Activated CD8-positive, alpha-beta memory T cell treated with anti-CD3 and anti-CD28 coated beads, Interleukin-2, amount 10 ng/mL, durations not matched to agents 7 days and 5 days (primary cell): ENCODE measurements at regions not wholly inside any gene's neighbourhood (a gene's known extent, or its start where the extent isn't known, plus 50 kb on each side); places are given as distances from the start of the nearest gene placed in this dataset.

ENCODE experiments used
- ATAC-seq: fragments of 150-1000 bp; cut with Tn5 transposase; one replicate; pipeline ENCODE4 v1.10.0; 2021; ENCODE audit warnings: moderate library complexity
- CTCF ChIA-PET: fragments of 350-600 bp; sonication (Branson Sonifier 250); formaldehyde crosslinking; loops from one replicate; lab custom pipeline; 2021; ENCODE audit warnings: antibody characterized with exemption; lab: Charles Lee
- DNase-seq: peaks from one replicate; pipeline ENCODE4 v3.0.0-alpha.2; 2020
- H3K27ac Mint-ChIP-seq: one replicate; pipeline ENCODE4 v1.8.0; 2021; ENCODE audit warnings: mild to moderate bottlenecking, mixed read lengths
- H3K27me3 Mint-ChIP-seq: one replicate; pipeline ENCODE4 v1.8.0; 2021; ENCODE audit warnings: mixed read lengths
- H3K36me3 Mint-ChIP-seq: one replicate; pipeline ENCODE4 v1.8.0; 2021; ENCODE audit warnings: mild to moderate bottlenecking, mixed read lengths
- H3K4me1 Mint-ChIP-seq: one replicate; pipeline ENCODE4 v1.8.0; 2021; ENCODE audit warnings: mixed read lengths
- H3K4me3 Mint-ChIP-seq: one replicate; pipeline ENCODE4 v1.8.0; 2021; ENCODE audit warnings: mild to moderate bottlenecking, moderate library complexity, mixed read lengths
- H3K9me3 Mint-ChIP-seq: one replicate; pipeline ENCODE4 v1.8.0; 2022; ENCODE audit warnings: low read depth, mixed read lengths

DNA sequence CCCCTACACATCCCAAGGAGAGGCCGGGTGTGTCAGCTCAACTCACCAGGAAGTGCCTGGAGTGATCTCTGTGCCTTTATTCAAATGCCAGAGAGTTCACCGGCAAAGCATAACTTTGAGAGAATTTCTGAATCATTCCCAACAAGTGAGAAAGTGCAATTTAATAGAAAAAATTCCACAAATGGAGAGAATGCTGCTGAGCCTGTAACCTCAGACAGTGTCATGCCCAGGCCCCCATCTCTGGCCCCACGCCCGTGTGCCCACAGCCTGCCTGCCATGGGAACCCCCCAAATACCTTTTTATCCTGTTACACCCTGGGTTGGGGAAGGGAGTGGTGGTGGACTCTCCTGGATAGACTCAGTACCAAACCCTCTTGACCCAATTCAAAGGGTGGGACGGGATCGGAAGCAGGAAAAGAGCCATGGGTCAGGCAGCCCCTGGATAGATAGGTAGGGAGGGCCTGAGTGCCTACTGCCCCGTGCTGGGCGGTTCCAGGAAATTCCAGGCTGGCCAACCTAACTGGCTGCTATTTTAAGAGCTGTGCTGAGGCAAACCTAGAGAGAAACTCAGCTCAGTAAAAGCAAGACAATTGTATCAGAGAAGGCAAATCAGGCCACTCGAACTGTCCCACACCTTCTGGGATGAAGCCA is 179.0 kb upstream of the FOXA2 start:
- no peak for ATAC-seq
- Mint-ChIP-seq H3K36me3 (no peaks in the 10 kb centered on the region), H3K27ac (no peak overlapping the region), H3K27me3 (no peaks in the 10 kb centered on the region), H3K4me3 (no peak overlapping the region), H3K9me3 (peaks cover 7% of the 10 kb centered on the region), H3K4me1 (no peaks in the 10 kb centered on the region)
- CTCF ChIA-PET: no interaction called here
- DNase-seq: no peak

DNA sequence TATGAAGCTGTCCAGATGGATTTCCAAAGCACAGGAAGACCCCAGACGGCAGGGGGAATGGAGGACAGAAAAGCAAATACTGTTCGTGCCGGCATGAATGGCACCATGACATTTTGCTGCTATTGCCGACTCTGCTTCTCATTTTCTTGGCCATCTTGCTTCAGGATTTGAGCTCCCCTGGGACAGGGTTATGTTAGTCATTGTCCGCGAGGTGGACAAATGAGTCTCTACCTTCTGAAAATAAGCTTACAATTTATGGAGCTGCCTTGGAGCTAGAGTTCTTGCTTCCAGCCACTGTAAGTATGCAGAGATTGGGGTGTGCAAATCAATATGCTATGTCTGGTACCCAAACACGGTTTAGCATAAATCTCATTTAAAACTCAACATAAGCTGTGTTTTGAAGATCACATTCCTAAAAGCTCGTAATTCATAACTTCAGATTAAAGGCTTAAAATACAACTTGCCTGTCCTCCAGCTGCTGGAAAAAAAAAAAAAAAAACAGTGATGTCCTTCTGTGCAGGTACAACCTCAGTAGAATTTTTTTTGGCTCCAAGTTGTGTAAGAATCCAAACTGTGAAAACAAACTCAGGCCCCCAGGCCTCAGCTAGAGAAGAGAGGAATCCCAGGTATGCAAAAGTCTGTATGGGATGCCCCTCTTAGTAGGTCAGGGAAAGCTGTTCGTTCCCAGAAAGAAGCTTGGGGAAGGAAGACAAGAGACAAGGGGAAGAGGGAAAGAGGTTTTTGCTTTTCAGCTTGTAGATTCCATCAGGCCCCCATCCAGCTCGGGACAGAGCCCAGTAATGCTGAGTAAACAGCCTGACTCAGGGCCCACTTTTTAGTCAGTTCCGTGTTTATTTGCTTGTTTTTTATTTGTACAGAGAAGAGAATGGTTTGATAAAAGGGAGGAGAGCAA is 184.2 kb upstream of the FOXA2 start:
- H3K27ac Mint-ChIP-seq: no peak overlapping the region
- no peak for ATAC-seq
- CTCF ChIA-PET: no interaction called here
- no peaks in the 10 kb centered on the region for H3K27me3 Mint-ChIP-seq
- H3K9me3 Mint-ChIP-seq: no peaks in the 10 kb centered on the region
- H3K36me3 Mint-ChIP-seq: no peaks in the 10 kb centered on the region
- no peak for DNase-seq
- no peak overlapping the region for H3K4me3 Mint-ChIP-seq
- no peaks in the 10 kb centered on the region for H3K4me1 Mint-ChIP-seq

DNA sequence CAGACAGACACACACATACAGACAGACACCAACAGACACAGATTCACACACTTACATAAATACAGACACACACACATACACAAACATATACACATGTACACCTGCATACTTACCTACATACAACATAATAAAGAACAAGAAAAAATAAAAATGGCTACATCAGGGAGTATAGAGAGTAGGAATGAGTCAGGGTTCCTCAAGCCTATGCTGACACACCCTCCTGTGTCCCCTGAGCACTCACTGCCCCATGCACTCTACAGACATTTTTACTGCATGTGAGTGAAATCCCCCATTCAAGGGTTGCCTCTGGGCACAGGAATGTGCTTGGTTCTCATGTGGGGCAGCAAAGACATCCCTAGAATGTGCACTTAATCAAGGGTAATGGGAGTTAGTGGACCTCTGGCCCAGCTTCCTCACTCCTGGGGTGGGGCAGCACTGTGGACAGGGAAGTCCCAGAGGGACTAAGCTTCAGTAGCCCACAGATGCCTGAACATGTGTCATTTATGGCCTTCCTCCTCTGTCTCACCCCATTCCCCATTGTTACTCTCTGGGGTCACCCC is 185.9 kb upstream of the FOXA2 start:
- Mint-ChIP-seq H3K36me3 (no peaks in the 10 kb centered on the region), H3K27me3 (no peaks in the 10 kb centered on the region), H3K4me3 (no peak overlapping the region), H3K9me3 (no peaks in the 10 kb centered on the region), H3K4me1 (no peaks in the 10 kb centered on the region), H3K27ac (no peak overlapping the region)
- CTCF ChIA-PET: no interaction called here
- DNase-seq: no peak
- ATAC-seq: no peak

GRCh38 chr20:22771706-22772105 is 187.3 kb upstream of the FOXA2 start:
- Mint-ChIP-seq H3K27ac (no peak overlapping the region), H3K4me1 (no peaks in the 10 kb centered on the region), H3K9me3 (no peaks in the 10 kb centered on the region), H3K4me3 (no peak overlapping the region), H3K36me3 (no peaks in the 10 kb centered on the region), H3K27me3 (no peaks in the 10 kb centered on the region)
- no peak for DNase-seq
- ATAC-seq: no peak
- CTCF ChIA-PET: no interaction called here

DNA sequence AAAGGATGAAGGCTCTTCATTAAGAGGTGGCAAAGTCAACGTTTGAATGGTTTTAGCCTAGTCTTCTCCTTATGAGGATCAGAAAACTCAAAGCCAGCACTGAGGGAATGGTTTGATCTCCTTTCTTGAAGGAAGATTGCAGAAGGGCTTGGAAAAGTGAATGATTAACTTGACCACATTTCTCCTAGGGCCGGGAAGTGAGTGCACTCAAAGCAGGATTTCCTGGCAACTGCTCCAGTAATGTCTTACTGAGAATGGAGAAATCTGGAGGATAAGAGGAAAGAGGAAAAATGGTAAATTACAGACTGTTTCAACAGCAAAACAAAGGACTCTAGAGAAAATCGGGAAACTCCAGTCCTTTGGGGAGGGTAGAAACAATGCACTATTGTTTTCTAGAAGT is 189.0 kb upstream of the FOXA2 start:
- Mint-ChIP-seq H3K27me3 (no peaks in the 10 kb centered on the region), H3K27ac (no peak overlapping the region), H3K36me3 (no peaks in the 10 kb centered on the region), H3K4me1 (no peaks in the 10 kb centered on the region), H3K4me3 (no peak overlapping the region), H3K9me3 (no peaks in the 10 kb centered on the region)
- CTCF ChIA-PET: no interaction called here
- DNase-seq (no peak), ATAC-seq (no peak)

- no peaks in the 10 kb centered on the region for H3K9me3 Mint-ChIP-seq
- H3K27me3 Mint-ChIP-seq: no peaks in the 10 kb centered on the region
- CTCF ChIA-PET: no interaction called here
- no peak overlapping the region for H3K4me3 Mint-ChIP-seq
- no peaks in the 10 kb centered on the region for H3K4me1 Mint-ChIP-seq
- no peak overlapping the region for H3K27ac Mint-ChIP-seq
- no peak for DNase-seq
- no peaks in the 10 kb centered on the region for H3K36me3 Mint-ChIP-seq
- ATAC-seq: no peak
Measured at GRCh38 chr20:22775256-22775655, 190.9 kb upstream of the FOXA2 start.

DNA sequence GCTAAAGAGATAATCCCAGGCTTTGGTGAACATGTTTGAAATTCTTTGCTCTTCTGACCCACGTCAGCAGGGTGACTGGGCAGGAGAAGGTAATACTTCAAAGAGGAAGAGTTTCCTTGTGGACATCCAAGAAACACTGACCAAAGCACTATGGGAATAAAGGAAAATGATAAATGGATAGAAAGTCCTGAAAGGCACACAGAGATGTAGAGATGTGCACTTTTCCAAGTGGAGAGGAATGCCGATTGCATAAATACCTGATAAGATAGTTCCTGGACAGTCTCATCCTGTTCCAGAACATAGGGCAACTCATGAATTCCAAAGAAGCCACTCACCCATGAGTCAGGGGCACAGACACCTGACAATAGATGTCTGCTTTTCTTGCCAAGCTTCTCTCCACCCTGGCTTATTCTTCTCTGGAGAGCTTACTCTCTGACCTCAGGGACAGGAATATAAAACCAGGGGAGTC is 191.3 kb upstream of the FOXA2 start:
- Mint-ChIP-seq H3K27ac (no peak overlapping the region), H3K4me3 (no peak overlapping the region), H3K9me3 (no peaks in the 10 kb centered on the region), H3K36me3 (no peaks in the 10 kb centered on the region), H3K4me1 (no peaks in the 10 kb centered on the region), H3K27me3 (no peaks in the 10 kb centered on the region)
- CTCF ChIA-PET: no interaction called here
- no peak for ATAC-seq
- no peak for DNase-seq

DNA sequence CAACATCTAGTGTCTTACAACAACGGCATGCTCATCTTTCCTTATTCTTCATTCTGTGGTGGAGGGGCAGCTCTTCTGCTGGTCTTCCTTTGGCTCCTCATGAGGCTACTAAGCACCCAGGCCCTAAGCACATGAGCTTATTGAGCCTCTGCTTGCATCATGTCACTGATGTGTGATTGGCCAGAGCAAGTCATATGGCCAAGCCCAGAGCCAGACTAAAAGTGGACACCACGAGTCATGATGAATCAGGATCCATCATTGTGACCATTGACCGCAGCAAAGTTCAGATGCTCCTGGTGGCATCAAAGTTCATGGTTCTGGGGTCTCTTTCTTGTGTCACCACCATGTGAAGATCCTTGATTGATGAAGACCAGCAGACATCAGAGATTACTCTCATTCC is 192.0 kb upstream of the FOXA2 start:
- Mint-ChIP-seq H3K9me3 (no peaks in the 10 kb centered on the region), H3K27me3 (no peaks in the 10 kb centered on the region), H3K27ac (no peak overlapping the region), H3K4me3 (no peak overlapping the region), H3K36me3 (no peaks in the 10 kb centered on the region), H3K4me1 (no peaks in the 10 kb centered on the region)
- no peak for DNase-seq
- no peak for ATAC-seq
- CTCF ChIA-PET: no interaction called here

DNA sequence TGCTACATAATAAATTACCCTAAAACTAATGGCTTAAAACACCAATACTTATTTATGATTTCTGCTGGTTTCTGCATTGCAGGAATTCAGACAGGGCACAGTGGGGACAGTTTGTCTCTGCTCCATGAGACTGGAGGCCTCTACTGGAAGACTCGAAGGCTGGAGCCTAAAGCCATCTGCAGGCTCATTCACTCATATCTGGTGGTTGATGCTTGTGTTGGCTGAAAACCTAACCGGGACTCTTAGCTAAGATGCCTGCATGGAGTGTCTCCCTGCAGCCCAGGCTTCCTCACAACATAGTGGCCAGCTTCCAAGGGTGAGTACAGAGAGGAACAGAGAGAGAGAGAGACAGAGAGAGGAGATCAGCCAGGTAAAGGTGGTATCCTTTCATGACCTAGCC is 195.5 kb upstream of the FOXA2 start:
- Mint-ChIP-seq H3K4me3 (no peak overlapping the region), H3K27me3 (no peaks in the 10 kb centered on the region), H3K4me1 (no peaks in the 10 kb centered on the region), H3K9me3 (peaks cover 2% of the 10 kb centered on the region), H3K36me3 (no peaks in the 10 kb centered on the region), H3K27ac (no peak overlapping the region)
- ATAC-seq (no peak), DNase-seq (no peak)
- CTCF ChIA-PET: no interaction called here

GRCh38 chr20:22781869-22782268 is 197.5 kb upstream of the FOXA2 start:
- Mint-ChIP-seq H3K27me3 (no peaks in the 10 kb centered on the region), H3K9me3 (peaks cover 2% of the 10 kb centered on the region), H3K36me3 (no peaks in the 10 kb centered on the region), H3K4me1 (no peaks in the 10 kb centered on the region), H3K4me3 (no peak overlapping the region), H3K27ac (no peak overlapping the region)
- CTCF ChIA-PET: interaction anchor here (0.7 kb wide), 1 partner anchor 15 kb away, joined by 3 read pairs; no protein-coding TSS in a partner anchor
- no peak for DNase-seq
- no peak for ATAC-seq

DNA sequence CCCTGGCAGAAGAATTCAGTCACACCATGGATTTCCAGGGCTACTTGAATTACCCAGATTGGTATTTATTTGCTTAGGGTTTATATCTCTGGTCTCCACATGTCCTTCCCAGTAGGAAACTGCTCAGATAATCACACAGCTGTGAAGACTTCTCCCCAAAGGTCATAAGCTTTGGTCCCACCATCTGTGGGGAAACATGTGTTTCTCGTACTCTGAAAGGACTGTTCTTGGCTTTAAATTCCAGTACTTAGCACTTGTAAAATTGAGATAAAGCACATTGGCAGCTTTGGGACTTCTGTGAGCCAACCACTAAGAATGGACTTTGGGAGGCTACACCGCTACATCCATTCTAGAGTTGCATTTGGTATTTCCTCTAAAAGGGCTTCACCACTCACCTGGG is 205.3 kb upstream of the FOXA2 start:
- no peaks in the 10 kb centered on the region for H3K27me3 Mint-ChIP-seq
- ATAC-seq: no peak
- H3K36me3 Mint-ChIP-seq: no peaks in the 10 kb centered on the region
- no peak for DNase-seq
- no peak overlapping the region for H3K4me3 Mint-ChIP-seq
- CTCF ChIA-PET: no interaction called here
- H3K27ac Mint-ChIP-seq: no peak overlapping the region
- H3K9me3 Mint-ChIP-seq: no peaks in the 10 kb centered on the region
- H3K4me1 Mint-ChIP-seq: no peaks in the 10 kb centered on the region

DNA sequence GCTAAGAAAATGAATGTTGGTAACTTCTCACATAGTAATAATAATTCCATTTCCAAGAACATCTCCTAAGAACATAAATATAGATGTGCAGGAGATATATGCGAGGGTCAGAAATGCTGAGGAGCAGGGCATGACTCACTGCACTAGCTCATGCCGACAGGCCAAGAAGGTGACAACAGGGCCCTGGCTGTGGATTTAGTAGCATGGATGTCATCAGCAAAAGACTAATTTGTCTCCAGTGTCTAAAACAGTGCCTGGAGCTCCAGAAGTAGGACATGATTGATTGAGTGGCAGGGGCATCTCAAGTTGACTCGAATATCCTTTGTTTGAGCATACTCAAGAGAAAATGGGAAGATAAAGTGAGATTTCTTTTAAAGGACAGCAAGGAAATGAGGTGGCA is 207.0 kb upstream of the FOXA2 start:
- no peaks in the 10 kb centered on the region for H3K36me3 Mint-ChIP-seq
- no peak for DNase-seq
- ATAC-seq: no peak
- H3K4me3 Mint-ChIP-seq: no peak overlapping the region
- CTCF ChIA-PET: no interaction called here
- no peaks in the 10 kb centered on the region for H3K9me3 Mint-ChIP-seq
- no peak overlapping the region for H3K27ac Mint-ChIP-seq
- no peaks in the 10 kb centered on the region for H3K4me1 Mint-ChIP-seq
- H3K27me3 Mint-ChIP-seq: no peaks in the 10 kb centered on the region

GRCh38 chr20:22791877-22792525 is 207.6 kb upstream of the FOXA2 start:
- Mint-ChIP-seq H3K27me3 (no peaks in the 10 kb centered on the region), H3K27ac (no peak overlapping the region), H3K36me3 (no peaks in the 10 kb centered on the region), H3K4me1 (no peaks in the 10 kb centered on the region), H3K4me3 (no peak overlapping the region), H3K9me3 (no peaks in the 10 kb centered on the region)
- DNase-seq (no peak), ATAC-seq (no peak)
- CTCF ChIA-PET: no interaction called here
